ENCODE measurements at regions not wholly inside any gene's neighbourhood (a gene's known extent, or its start where the extent isn't known, plus 50 kb on each side); places are given as distances from the start of the nearest gene placed in this dataset.
"Not testable (repeated sequence)": the region's sequence is repeated elsewhere in the genome, so short reads cannot be mapped to it uniquely, and the experiment has no call there.

GRCh38 chr3:125742845-125743244, 147.5 kb upstream of the OSBPL11 start:
- not testable (repeated sequence) for TF ChIP-seq CTCF, POLR2A (IDR thresholded peaks at IDR 0.05)
